Keratinocyte (primary cell): ENCODE measurements at regions not wholly inside any gene's neighbourhood (a gene's known extent, or its start where the extent isn't known, plus 50 kb on each side); places are given as distances from the start of the nearest gene placed in this dataset.

Experiments used
- DNase-seq: peaks from one replicate; pipeline ENCODE4 v3.0.0-alpha.2; 2011; ENCODE audit warnings: low read depth, missing footprints, low spot score
- FAIRE-seq: peaks from 2 replicates; lab custom pipeline; 2011; peaks lifted over from hg19 to GRCh38; lab: Jason Lieb, UNC
- H2AFZ ChIP-seq: 2 replicates; pipeline ENCODE4 v1.6.0; 2012; ENCODE audit warnings: low read length, control low read depth, inconsistent platforms; ENCODE audit not compliant: control insufficient read depth
- H3K27ac ChIP-seq: 2 replicates; pipeline ENCODE4 v1.5.1; 2011; ENCODE audit warnings: low read length; ENCODE audit not compliant: control insufficient read depth, insufficient read depth
- H3K27me3 ChIP-seq: 3 replicates; pipeline ENCODE4 v1.6.0; 2011; ENCODE audit warnings: low read length; ENCODE audit not compliant: control insufficient read depth, insufficient read depth; ENCODE audit errors: extremely low read depth
- H3K36me3 ChIP-seq, 2 experiments: 2 replicates in 1 of 2; 3 replicates in 1 of 2; pipeline ENCODE4 v1.5.1; 2011; ENCODE audit warnings: low read length in 2 of 2, mild to moderate bottlenecking in 1 of 2; ENCODE audit not compliant: control insufficient read depth in 2 of 2, insufficient read depth in 2 of 2; ENCODE audit errors: extremely low read depth in 1 of 2
- H3K4me1 ChIP-seq: 3 replicates; pipeline ENCODE4 v1.5.1; 2011; ENCODE audit warnings: low read length; ENCODE audit not compliant: control insufficient read depth, insufficient read depth; ENCODE audit errors: extremely low read depth
- H3K4me2 ChIP-seq: 3 replicates; pipeline ENCODE4 v1.6.0; 2011; ENCODE audit warnings: low read depth, low read length; ENCODE audit not compliant: control insufficient read depth, insufficient read depth; ENCODE audit errors: extremely low read depth
- H3K4me3 ChIP-seq, 3 experiments: fragments of 200-600 bp in 1 of 3; sonication (generic) in 1 of 3; 2 replicates in 2 of 3; 3 replicates in 1 of 3; pipeline ENCODE4 v1.5.1; 2011 to 2016; ENCODE audit warnings: low read length in 3 of 3, mild to moderate bottlenecking in 3 of 3, control low read depth in 2 of 3, inconsistent platforms in 1 of 3, low read depth in 1 of 3, mixed read lengths in 1 of 3, mixed run types in 1 of 3, moderate library complexity in 1 of 3; ENCODE audit not compliant: control insufficient read depth in 2 of 3, insufficient read depth in 2 of 3; ENCODE audit errors: extremely low read depth in 1 of 3
- H3K79me2 ChIP-seq: 2 replicates; pipeline ENCODE4 v1.6.0; 2012; ENCODE audit warnings: low read length; ENCODE audit not compliant: control insufficient read depth, insufficient read depth
- H3K9ac ChIP-seq: 3 replicates; pipeline ENCODE4 v1.6.0; 2011; ENCODE audit warnings: low read length; ENCODE audit not compliant: control insufficient read depth, insufficient read depth; ENCODE audit errors: extremely low read depth
- H3K9me1 ChIP-seq: 3 replicates; pipeline ENCODE4 v1.6.0; 2011; ENCODE audit warnings: low read length; ENCODE audit not compliant: control insufficient read depth, insufficient read depth; ENCODE audit errors: extremely low read depth
- H3K9me3 ChIP-seq: 2 replicates; pipeline ENCODE4 v1.5.1; 2012; ENCODE audit warnings: low read depth, low read length; ENCODE audit not compliant: control insufficient read depth
- H4K20me1 ChIP-seq: 3 replicates; pipeline ENCODE4 v1.6.0; 2011; ENCODE audit warnings: low read length; ENCODE audit not compliant: control insufficient read depth, insufficient read depth; ENCODE audit errors: extremely low read depth
- CTCF ChIP-seq, 3 experiments: IDR thresholded peaks in 1 of 3; conservative IDR thresholded peaks in 1 of 3; optimal IDR thresholded peaks in 1 of 3; 2 replicates in 2 of 3; 3 replicates in 1 of 3; pipeline versions ENCODE3 to v1.5.1; 2011; ENCODE audit warnings: low read length in 3 of 3, mild to moderate bottlenecking in 3 of 3, moderate library complexity in 2 of 3, control low read depth in 1 of 3, inconsistent platforms in 1 of 3; ENCODE audit not compliant: insufficient read depth in 2 of 3; ENCODE audit errors: extremely low read depth in 1 of 3
- EZH2 ChIP-seq: IDR thresholded peaks from one replicate; pipeline ENCODE4 v1.6.1; 2012; ENCODE audit warnings: inconsistent platforms, mild to moderate bottlenecking, low read length, moderate library complexity
- dilution Hi-C: fragments of 300-500 bp; cut with MboI; formaldehyde crosslinking; loops from one replicate; pipeline ENCODE4 v1.7.0; 2020; ENCODE audit warnings: low sequenced_read_pairs; ENCODE audit not compliant: extremely low pct_ligation_motif_present

GRCh38 chr4:163922302-163922701, 427.8 kb downstream of the TMA16 start:
- no peaks in the 10 kb centered on the region for H3K27me3 ChIP-seq
- FAIRE-seq: no peak
- no peaks in the 10 kb centered on the region for H3K79me2 ChIP-seq

GRCh38 chr4:163923092-163923491, 428.6 kb downstream of the TMA16 start:
- dilution Hi-C loops: no loop called here

More at GRCh38 chr4:163922302-163922701, 427.8 kb downstream of the TMA16 start:
- Histone ChIP-seq H3K4me3 (no peak overlapping the region), H3K4me1 (no peaks in the 10 kb centered on the region), H2AFZ (no peak overlapping the region), H4K20me1 (no peaks in the 10 kb centered on the region), H3K4me2 (no peak overlapping the region), H3K9me1 (no peaks in the 10 kb centered on the region), H3K36me3 (no peaks in the 10 kb centered on the region), H3K9me3 (no peaks in the 10 kb centered on the region), H3K27ac (no peak overlapping the region), H3K9ac (no peak overlapping the region)
- dilution Hi-C loops: no loop called here
- DNase-seq: no peak
- TF ChIP-seq EZH2: no peak

More at GRCh38 chr4:163923092-163923491, 428.6 kb downstream of the TMA16 start:
- no peak overlapping the region for H3K4me3 ChIP-seq
- no peaks in the 10 kb centered on the region for H3K9me3 ChIP-seq
- H3K27me3 ChIP-seq: no peaks in the 10 kb centered on the region
- TF ChIP-seq EZH2: no peak
- TF ChIP-seq CTCF (optimal IDR thresholded peaks at IDR 0.05 in 1 of 3, IDR thresholded peaks at IDR 0.05 in 1 of 3, conservative IDR thresholded peaks at IDR 0.05 in 1 of 3; ENCODE audit: extremely low read depth in 1 of 3, insufficient read depth in 2 of 3, low read length in 3 of 3): no peak
- DNase-seq (no peak), FAIRE-seq (no peak)
- no peaks in the 10 kb centered on the region for H3K9me1 ChIP-seq
- no peak overlapping the region for H3K9ac ChIP-seq
- H3K79me2 ChIP-seq: no peaks in the 10 kb centered on the region
- H3K27ac ChIP-seq: no peak overlapping the region
- no peak overlapping the region for H3K4me2 ChIP-seq
- no peak overlapping the region for H2AFZ ChIP-seq
- H4K20me1 ChIP-seq: no peaks in the 10 kb centered on the region
- H3K4me1 ChIP-seq: no peaks in the 10 kb centered on the region
- no peaks in the 10 kb centered on the region for H3K36me3 ChIP-seq
